ENCODE measurements at regions not wholly inside any gene's neighbourhood (a gene's known extent, or its start where the extent isn't known, plus 50 kb on each side); places are given as distances from the start of the nearest gene placed in this dataset.

- no peak for TF ChIP-seq FOXM1 (IDR thresholded peaks at IDR 0.05; ENCODE audit: borderline replicate concordance, low read depth)
- TF ChIP-seq YY1 (IDR thresholded peaks at IDR 0.05; ENCODE audit: low read depth) = no peak
- no peak for TF ChIP-seq USF1 (IDR thresholded peaks at IDR 0.05)
- TF ChIP-seq EGR1 (IDR thresholded peaks at IDR 0.05) = no peak
- TF ChIP-seq REST (IDR thresholded peaks at IDR 0.05; ENCODE audit: low read depth) = no peak
- no peak for TF ChIP-seq EP300 (IDR thresholded peaks at IDR 0.05; ENCODE audit: borderline replicate concordance)
- no peak for TF ChIP-seq MAX (IDR thresholded peaks at IDR 0.05)
- TF ChIP-seq TEAD4 (IDR thresholded peaks at IDR 0.05) = no peak
- TF ChIP-seq ZBTB7A (IDR thresholded peaks at IDR 0.05; ENCODE audit: low read depth) = no peak
- no peak for TF ChIP-seq CREB1 (IDR thresholded peaks at IDR 0.05; ENCODE audit: low read depth)
- TF ChIP-seq TCF12 (IDR thresholded peaks at IDR 0.05; ENCODE audit: low read depth) = no peak
- TF ChIP-seq NFIC (IDR thresholded peaks at IDR 0.05) = no peak
- TF ChIP-seq CEBPB (IDR thresholded peaks at IDR 0.05) = no peak
- TF ChIP-seq TAF1 (IDR thresholded peaks at IDR 0.05; ENCODE audit: low read depth) = no peak
Measured at GRCh38 chr9:88821033-88821745, 170.1 kb upstream of the S1PR3 start.

GRCh38 chr9:88821746-88822106 lies 169.5 kb upstream of the S1PR3 start:
- TF ChIP-seq TEAD4 (IDR thresholded peaks at IDR 0.05) (no peak), FOXM1 (IDR thresholded peaks at IDR 0.05; ENCODE audit: borderline replicate concordance, low read depth) (no peak), CEBPB (IDR thresholded peaks at IDR 0.05) (no peak), USF1 (IDR thresholded peaks at IDR 0.05) (no peak), NFIC (IDR thresholded peaks at IDR 0.05) (no peak), TAF1 (IDR thresholded peaks at IDR 0.05; ENCODE audit: low read depth) (no peak), EGR1 (IDR thresholded peaks at IDR 0.05) (no peak), REST (IDR thresholded peaks at IDR 0.05; ENCODE audit: low read depth) (no peak), YY1 (IDR thresholded peaks at IDR 0.05; ENCODE audit: low read depth) (no peak), RAD21 (IDR thresholded peaks at IDR 0.05; ENCODE audit: low read depth) (no peak), EP300 (IDR thresholded peaks at IDR 0.05; ENCODE audit: borderline replicate concordance) (no peak), CREB1 (IDR thresholded peaks at IDR 0.05; ENCODE audit: low read depth) (no peak)

- TF ChIP-seq TEAD4 (IDR thresholded peaks at IDR 0.05) (no peak), EGR1 (IDR thresholded peaks at IDR 0.05) (no peak), CREB1 (IDR thresholded peaks at IDR 0.05; ENCODE audit: low read depth) (no peak)
Measured at GRCh38 chr9:88824711-88825110, 166.6 kb upstream of the S1PR3 start.

- TF ChIP-seq YY1 (IDR thresholded peaks at IDR 0.05; ENCODE audit: low read depth) (no peak), TAF1 (IDR thresholded peaks at IDR 0.05; ENCODE audit: low read depth) (no peak), NFIC (IDR thresholded peaks at IDR 0.05) (no peak), EGR1 (IDR thresholded peaks at IDR 0.05) (no peak), USF1 (IDR thresholded peaks at IDR 0.05) (no peak), TCF12 (IDR thresholded peaks at IDR 0.05; ENCODE audit: low read depth) (no peak)
Measured at GRCh38 chr9:88826181-88826580, 165.1 kb upstream of the S1PR3 start.

GRCh38 chr9:88826771-88827181 lies 164.5 kb upstream of the S1PR3 start:
- no peak for TF ChIP-seq MAX (IDR thresholded peaks at IDR 0.05)
- TF ChIP-seq YY1 (IDR thresholded peaks at IDR 0.05; ENCODE audit: low read depth) = no peak
- no peak for TF ChIP-seq FOXM1 (IDR thresholded peaks at IDR 0.05; ENCODE audit: borderline replicate concordance, low read depth)
- TF ChIP-seq TAF1 (IDR thresholded peaks at IDR 0.05; ENCODE audit: low read depth) = no peak
- TF ChIP-seq TCF12 (IDR thresholded peaks at IDR 0.05; ENCODE audit: low read depth) = no peak
- no peak for TF ChIP-seq NFIC (IDR thresholded peaks at IDR 0.05)
- TF ChIP-seq ZBTB7A (IDR thresholded peaks at IDR 0.05; ENCODE audit: low read depth) = no peak
- TF ChIP-seq EGR1 (IDR thresholded peaks at IDR 0.05) = no peak
- no peak for TF ChIP-seq USF1 (IDR thresholded peaks at IDR 0.05)
- TF ChIP-seq EP300 (IDR thresholded peaks at IDR 0.05; ENCODE audit: borderline replicate concordance) = no peak
- no peak for TF ChIP-seq CREB1 (IDR thresholded peaks at IDR 0.05; ENCODE audit: low read depth)
- no peak for TF ChIP-seq CEBPB (IDR thresholded peaks at IDR 0.05)
- TF ChIP-seq REST (IDR thresholded peaks at IDR 0.05; ENCODE audit: low read depth) = no peak
- no peak for TF ChIP-seq TEAD4 (IDR thresholded peaks at IDR 0.05)
- TF ChIP-seq RAD21 (IDR thresholded peaks at IDR 0.05; ENCODE audit: low read depth) = no peak
